Breast epithelium (tissue), 3 donors: ENCODE measurements at regions not wholly inside any gene's neighbourhood (a gene's known extent, or its start where the extent isn't known, plus 50 kb on each side); places are given as distances from the start of the nearest gene placed in this dataset.

ENCODE experiments used
- CTCF ChIP-seq, 3 donors: fragments of 450-650 bp; IDR thresholded peaks; one replicate each; pipeline ENCODE4 v1.5.1; 2016 to 2017; ENCODE audit warnings: antibody characterized with exemption in 3 of 3, mild to moderate bottlenecking in 3 of 3, moderate library complexity in 3 of 3
- POLR2A ChIP-seq: fragments of 450-650 bp; IDR thresholded peaks from one replicate; pipeline ENCODE4 v1.6.1; 2016; ENCODE audit warnings: antibody characterized with exemption, mild to moderate bottlenecking, moderate library complexity
- POLR2AphosphoS5 ChIP-seq, 3 donors: sonication (generic); formaldehyde crosslinking; IDR thresholded peaks; one replicate each; pipeline ENCODE4 v1.6.1; 2017; ENCODE audit warnings: antibody characterized with exemption in 3 of 3

- no peak for TF ChIP-seq POLR2A
- no peak for TF ChIP-seq CTCF (IDR thresholded peaks at IDR 0.05)
- no peak for TF ChIP-seq POLR2AphosphoS5 (IDR thresholded peaks at IDR 0.05)
These were observed 396.0 kb downstream of the STK39 start for GRCh38 chr2:167851323-167851860.
